SH-SY5Y (cell line): ENCODE measurements at regions not wholly inside any gene's neighbourhood (a gene's known extent, or its start where the extent isn't known, plus 50 kb on each side); places are given as distances from the start of the nearest gene placed in this dataset.

Source experiments
- GATA2 ChIP-seq: IDR thresholded peaks from 2 replicates; pipeline ENCODE4 v1.6.1; 2011; ENCODE audit warnings: mild to moderate bottlenecking, low read depth, low read length
- GATA3 ChIP-seq: IDR thresholded peaks from 2 replicates; pipeline ENCODE4 v1.6.1; 2011; ENCODE audit warnings: low read depth, mild to moderate bottlenecking, low read length, moderate library complexity

DNA sequence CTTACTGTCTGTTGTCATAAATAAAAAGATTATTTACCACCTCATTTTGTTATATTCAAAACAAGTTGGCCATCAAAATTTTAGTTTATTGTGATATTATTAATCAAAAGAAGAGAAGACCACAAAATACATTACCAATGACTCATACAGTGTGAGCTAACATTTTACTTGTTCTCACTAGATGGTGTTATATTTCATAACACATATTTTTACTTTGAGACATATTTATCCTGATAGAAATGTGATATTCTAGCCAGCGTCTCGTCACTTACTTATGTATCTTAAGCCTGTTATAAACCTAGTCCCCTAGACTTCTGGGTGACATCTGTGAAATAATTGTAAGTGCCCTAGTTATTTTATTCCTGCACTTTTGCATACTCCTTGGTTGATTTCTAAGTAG is 263.2 kb downstream of the CDH7 start:
- TF ChIP-seq GATA2: no peak
- TF ChIP-seq GATA3: no peak
